GM21786 (cell line): ENCODE measurements at regions not wholly inside any gene's neighbourhood (a gene's known extent, or its start where the extent isn't known, plus 50 kb on each side); places are given as distances from the start of the nearest gene placed in this dataset.

ENCODE experiments used
- ATAC-seq: cut with Tn5 transposase; IDR thresholded peaks from one replicate; pipeline ENCODE4 v1.9.1; 2021; ENCODE audit not compliant: unreplicated experiment

- ATAC-seq, result no peak
Observed at GRCh38 chr2:198817536-198817935, 640.2 kb downstream of the SATB2 start.

GRCh38 chr2:198815626-198816025 lies 642.1 kb downstream of the SATB2 start:
- ATAC-seq, result no peak

GRCh38 chr2:198811198-198811597 lies 646.5 kb downstream of the SATB2 start:
- no peak for ATAC-seq

GRCh38 chr2:198809976-198810375 lies 647.8 kb downstream of the SATB2 start:
- ATAC-seq, result no peak

GRCh38 chr2:198807131-198807530 lies 650.6 kb downstream of the SATB2 start:
- ATAC-seq, result no peak

GRCh38 chr2:198795419-198795818 lies 662.3 kb downstream of the SATB2 start:
- no peak for ATAC-seq

- ATAC-seq, result no peak
Observed at GRCh38 chr2:198791623-198792022, 666.1 kb downstream of the SATB2 start.

- ATAC-seq, result no peak
Observed at GRCh38 chr2:198788676-198789075, 669.1 kb downstream of the SATB2 start.

GRCh38 chr2:198782734-198783133 lies 675.0 kb downstream of the SATB2 start:
- no peak for ATAC-seq

- ATAC-seq, result no peak
Observed at GRCh38 chr2:198776616-198777406, 680.9 kb downstream of the SATB2 start.

- no peak for ATAC-seq
Observed at GRCh38 chr2:198775737-198776136, 682.0 kb downstream of the SATB2 start.

GRCh38 chr2:198774576-198774975 lies 683.2 kb downstream of the SATB2 start:
- no peak for ATAC-seq

- ATAC-seq, result no peak
Observed at GRCh38 chr2:198767694-198768093, 690.0 kb downstream of the SATB2 start.

- no peak for ATAC-seq
Observed at GRCh38 chr2:198763793-198764192, 693.9 kb downstream of the SATB2 start.

- no peak for ATAC-seq
Observed at GRCh38 chr2:198762441-198762840, 695.3 kb downstream of the SATB2 start.

GRCh38 chr2:198757069-198757468 lies 700.7 kb downstream of the SATB2 start:
- ATAC-seq, result no peak

GRCh38 chr2:198756166-198756565 lies 701.6 kb downstream of the SATB2 start:
- ATAC-seq, result no peak

GRCh38 chr2:198753101-198753500 lies 704.6 kb downstream of the SATB2 start:
- no peak for ATAC-seq

- no peak for ATAC-seq
Observed at GRCh38 chr2:198749364-198749763, 708.4 kb downstream of the SATB2 start.

GRCh38 chr2:198731842-198732399 lies 725.8 kb downstream of the SATB2 start:
- no peak for ATAC-seq

GRCh38 chr2:198720266-198720665 lies 737.5 kb downstream of the SATB2 start:
- ATAC-seq, result no peak

GRCh38 chr2:198717451-198717850 lies 740.3 kb downstream of the SATB2 start:
- ATAC-seq, result no peak
